HG03196 (cell line): ENCODE measurements at regions not wholly inside any gene's neighbourhood (a gene's known extent, or its start where the extent isn't known, plus 50 kb on each side); places are given as distances from the start of the nearest gene placed in this dataset.

Experiments used
- ATAC-seq: cut with Tn5 transposase; IDR thresholded peaks from one replicate; pipeline ENCODE4 v1.9.1; 2021; ENCODE audit not compliant: unreplicated experiment

DNA sequence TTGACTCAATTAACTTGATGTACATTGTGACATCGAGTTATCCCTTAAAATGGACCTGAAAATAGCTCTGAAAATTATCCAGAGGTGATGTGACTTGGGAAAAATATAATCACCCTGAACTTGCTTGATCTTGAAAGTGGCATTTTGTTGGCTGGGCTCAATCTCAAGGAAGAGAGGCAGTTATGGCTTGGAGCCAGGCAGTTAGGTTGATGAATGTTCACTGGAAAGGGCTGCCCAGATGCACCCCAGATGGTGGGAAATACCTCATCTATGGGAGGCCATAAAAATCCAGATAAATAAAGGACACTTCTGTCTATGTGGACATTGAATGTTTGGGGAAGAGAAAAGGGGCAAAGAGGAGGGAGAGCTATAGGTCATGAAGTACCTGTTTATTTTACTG is 55.7 kb upstream of the OR5AN1 start:
- no peak for ATAC-seq

GRCh38 chr11:59295435-59295834 is 63.3 kb upstream of the OR5AN1 start:
- no peak for ATAC-seq

DNA sequence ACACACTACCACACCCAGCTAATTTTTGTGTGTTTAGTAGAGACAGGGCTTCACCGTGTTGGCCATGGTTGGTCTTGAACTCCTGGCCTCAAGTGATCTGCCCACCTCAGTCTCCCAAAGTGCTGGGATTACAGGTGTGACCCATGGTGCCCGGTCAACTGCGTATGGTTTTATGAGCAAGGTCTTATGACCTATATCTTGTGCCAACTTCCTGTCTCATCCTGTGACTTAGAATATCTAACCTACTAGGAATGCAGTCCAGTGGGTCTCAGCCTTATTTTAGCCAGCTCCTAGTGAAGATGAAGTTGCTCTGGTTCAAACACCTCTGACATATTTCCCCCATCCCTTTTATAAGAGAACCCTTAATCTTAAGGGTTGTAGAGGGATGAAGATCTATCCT is 66.1 kb upstream of the OR5AN1 start:
- no peak for ATAC-seq

GRCh38 chr11:59291228-59291627 is 67.5 kb upstream of the OR5AN1 start:
- no peak for ATAC-seq

- ATAC-seq = no peak
Observed at GRCh38 chr11:59289356-59290181, 69.1 kb upstream of the OR5AN1 start.

DNA sequence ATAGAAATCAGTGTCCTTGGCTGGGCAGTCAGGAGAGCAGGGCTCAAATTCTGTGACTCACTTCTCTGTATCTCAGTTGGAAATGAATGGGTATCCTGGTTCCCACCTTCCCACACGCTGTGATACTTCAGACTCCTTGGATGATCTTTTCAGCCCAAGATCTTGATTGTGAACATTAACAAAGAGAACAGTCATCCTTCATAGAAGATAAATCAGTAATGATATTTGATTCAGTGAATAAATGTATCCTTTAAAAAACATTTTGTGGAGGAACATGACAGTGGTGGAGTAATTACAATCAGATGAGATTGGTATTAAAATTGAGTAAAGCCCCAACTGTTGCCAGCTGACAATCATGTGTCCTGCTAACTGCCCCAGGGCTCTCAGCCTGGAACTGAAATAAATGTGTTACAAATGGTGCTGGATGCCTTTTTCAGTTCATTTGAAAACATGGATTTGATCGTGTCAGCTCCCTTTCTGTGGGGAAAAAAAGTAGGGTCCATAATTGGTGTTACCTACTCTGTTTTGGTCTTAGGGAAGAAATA is 72.9 kb upstream of the OR5AN1 start:
- ATAC-seq = no peak

GRCh38 chr11:59284773-59285129 is 72.0 kb upstream of the MPEG1 start:
- no peak for ATAC-seq

GRCh38 chr11:59283825-59284772 is 71.4 kb upstream of the MPEG1 start:
- peak; percentile 75 for ATAC-seq

DNA sequence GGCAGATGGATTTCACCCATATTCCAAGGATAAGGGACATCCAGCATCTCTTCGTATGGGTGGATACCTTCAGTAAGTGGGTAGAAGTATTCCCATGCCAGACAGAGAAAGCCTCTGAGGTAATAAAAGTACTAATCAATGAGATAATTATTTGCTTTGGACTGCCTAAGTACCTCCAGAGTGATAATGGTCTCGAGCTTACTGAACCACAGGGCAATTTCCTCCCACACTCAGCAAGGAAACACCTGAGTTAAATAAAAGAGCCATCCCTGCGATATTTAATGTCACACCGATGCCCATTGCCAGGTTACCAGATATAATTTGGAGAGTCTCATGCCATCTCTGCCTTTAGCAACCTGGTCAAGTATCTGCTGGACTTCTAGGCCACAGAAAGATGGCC is 70.6 kb upstream of the MPEG1 start:
- ATAC-seq = peak; percentile 11

GRCh38 chr11:59281177-59281576 is 68.5 kb upstream of the MPEG1 start:
- ATAC-seq = no peak

DNA sequence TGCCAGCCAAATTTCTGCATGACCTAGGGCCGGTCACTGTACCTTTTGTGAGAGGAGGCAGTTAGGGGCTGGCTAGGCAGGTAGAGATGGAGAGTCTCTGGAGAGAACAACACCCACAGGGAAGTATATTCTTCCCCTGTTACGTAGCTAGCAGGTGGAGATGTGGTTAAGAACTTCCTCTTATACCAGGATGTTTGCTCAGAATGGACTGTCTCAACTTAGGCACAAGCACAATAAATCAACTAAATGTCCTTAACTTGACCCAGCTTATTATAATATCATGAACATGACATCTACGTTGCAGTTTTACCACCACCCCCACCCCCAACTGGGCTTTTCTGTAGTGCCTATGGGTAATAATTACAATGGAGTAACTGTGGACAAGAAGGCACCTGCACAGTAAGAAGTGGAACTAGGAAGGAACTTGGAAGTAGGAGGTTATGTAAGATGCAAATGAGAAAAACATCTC is 60.7 kb upstream of the MPEG1 start:
- ATAC-seq = peak; percentile 85

- peak; percentile 12 for ATAC-seq
Observed at GRCh38 chr11:59272771-59273372, 60.1 kb upstream of the MPEG1 start.

DNA sequence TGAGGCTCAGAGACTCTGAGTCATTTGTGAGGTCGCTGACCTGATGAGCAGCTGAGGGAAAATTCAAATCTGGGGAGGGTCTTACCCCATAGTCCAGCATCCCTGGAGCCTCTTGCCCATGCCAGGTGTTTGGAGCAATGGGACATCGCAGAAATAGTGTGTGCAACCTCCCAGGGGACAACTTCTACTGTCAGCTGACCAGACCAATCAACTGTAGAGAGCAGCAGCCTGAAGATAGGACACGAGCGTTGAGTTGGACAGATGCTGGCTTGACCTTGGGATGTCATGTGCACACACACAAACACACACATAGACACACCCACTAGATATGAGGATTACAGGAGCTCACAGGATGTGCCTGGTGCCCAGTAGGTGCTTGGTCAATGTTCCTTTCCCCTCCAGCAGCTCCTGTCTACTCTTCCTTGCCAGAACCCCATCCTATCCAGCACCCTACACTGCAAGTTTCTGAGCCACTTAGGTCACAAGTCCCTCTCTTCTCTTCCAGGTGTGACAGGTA is 59.1 kb upstream of the MPEG1 start:
- no peak for ATAC-seq

GRCh38 chr11:59271247-59271755 is 58.6 kb upstream of the MPEG1 start:
- ATAC-seq = no peak

DNA sequence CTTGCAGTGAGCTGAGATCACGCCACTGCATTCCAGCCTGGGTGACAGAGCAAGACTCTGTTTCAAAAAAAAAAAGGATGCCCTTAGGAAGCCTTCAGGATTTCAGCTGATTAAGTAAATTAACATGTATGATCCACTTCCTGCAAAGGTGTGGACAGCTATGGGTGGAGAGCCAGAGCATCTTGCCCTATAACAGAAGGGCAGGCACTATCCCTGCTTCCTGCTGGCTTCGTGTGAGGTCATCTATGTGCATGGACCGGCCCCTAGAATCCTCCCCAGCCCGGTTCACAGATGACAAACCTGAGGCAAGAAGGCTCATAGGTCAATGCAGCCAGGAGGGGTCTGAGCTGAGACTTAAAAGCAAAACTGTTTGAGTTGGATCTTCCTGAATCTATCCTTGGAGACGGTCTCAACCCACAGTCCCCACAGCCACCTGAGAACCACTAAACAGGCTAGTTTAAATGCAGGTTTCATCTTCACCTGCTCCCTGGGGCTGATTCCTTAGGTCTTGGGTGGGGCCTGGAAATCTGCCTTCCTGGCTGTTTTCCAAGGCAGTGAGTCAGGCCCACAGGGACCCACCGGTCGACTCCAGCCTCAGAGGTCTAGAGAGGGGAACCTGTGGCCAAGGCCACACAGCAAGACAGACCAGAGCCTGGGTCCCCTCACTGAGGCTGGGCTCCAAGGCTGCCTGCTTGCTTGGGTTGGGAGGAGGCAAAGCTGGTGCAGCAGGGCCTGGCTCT is 55.2 kb upstream of the MPEG1 start:
- ATAC-seq = no peak

GRCh38 chr11:59267196-59267595 is 54.5 kb upstream of the MPEG1 start:
- ATAC-seq = peak; percentile 69

DNA sequence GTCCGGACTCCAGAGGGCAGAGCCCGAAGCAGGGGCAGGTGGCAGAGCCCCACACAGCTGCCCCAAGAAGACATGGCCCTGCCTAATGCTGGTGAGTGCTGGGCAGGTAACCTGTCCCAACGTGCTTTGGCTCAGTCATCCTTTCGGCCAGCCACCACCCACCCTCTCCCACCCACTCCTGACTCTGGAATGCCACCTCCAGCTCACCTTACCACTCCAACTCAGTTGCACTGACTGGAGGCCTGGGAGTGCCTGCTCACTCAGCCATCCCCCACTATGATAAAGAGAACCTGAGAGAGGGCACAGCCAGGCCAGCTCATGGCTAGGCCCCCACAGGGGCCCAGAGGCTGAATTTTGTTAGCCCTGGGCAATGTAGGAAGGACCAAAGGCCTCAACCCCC is 53.8 kb upstream of the MPEG1 start:
- no peak for ATAC-seq

DNA sequence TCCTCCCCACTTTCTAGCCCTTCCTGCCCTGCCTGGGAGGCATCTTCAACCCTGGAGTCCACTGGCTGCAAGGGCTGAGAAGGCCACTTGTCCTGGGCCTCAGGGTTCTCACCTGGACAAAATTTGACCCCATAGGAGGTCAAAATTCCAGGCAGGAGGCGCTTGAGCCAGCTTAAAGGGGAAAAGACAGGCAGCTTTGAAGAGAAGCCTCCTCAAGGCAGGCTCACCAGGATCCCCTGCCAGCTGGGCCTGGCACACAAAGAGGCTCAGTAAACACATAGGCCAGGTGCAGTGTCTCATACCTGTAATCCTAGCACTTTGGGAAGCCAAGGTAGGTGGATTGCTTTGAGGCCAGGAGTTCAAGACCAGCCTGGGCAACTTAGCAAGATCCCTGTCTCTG is 53.0 kb upstream of the MPEG1 start:
- ATAC-seq = no peak

- ATAC-seq = no peak
Observed at GRCh38 chr11:59264736-59265135, 52.0 kb upstream of the MPEG1 start.

DNA sequence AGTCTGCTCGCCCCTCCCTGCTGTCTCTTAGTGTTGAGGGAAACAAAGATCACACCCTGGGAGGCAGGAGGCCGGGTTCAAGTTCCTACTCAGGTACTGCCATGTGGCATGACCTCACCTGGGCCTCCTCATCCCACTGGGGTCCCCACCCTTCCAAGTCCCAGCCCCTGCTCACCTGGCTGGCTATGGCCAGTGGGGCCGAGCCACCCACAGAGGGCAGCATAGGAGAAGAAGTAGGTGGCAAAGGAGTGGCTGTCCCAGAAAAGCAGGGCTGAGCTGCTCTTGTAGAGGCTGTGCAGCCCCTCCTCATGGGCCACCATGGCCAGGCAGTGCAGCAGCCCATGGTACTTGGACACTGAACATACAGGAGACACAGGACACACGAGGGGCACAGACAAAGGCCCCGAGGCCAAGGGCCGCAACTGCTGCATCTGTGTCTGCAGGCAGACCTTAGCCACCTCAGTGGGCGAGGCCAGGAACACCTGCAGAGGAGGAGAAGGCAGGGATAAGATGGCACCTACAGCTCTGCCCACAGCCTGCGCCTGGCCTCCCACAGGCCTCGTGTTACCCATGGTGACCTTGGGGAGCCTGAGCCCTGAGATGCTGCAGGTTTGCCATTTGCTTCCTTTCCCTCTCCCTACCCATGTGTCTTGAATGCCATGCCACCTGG is 50.6 kb upstream of the MPEG1 start:
- no peak for ATAC-seq
